ENCODE measurements at regions not wholly inside any gene's neighbourhood (a gene's known extent, or its start where the extent isn't known, plus 50 kb on each side); places are given as distances from the start of the nearest gene placed in this dataset.

- no peak for TF ChIP-seq CTCF (IDR thresholded peaks at IDR 0.05)
- no peak for TF ChIP-seq POLR2A (IDR thresholded peaks at IDR 0.05)
Observed at GRCh38 chr12:113757221-113758002, 208.7 kb downstream of the RBM19 start.
